ENCODE measurements at regions not wholly inside any gene's neighbourhood (a gene's known extent, or its start where the extent isn't known, plus 50 kb on each side); places are given as distances from the start of the nearest gene placed in this dataset.

DNA sequence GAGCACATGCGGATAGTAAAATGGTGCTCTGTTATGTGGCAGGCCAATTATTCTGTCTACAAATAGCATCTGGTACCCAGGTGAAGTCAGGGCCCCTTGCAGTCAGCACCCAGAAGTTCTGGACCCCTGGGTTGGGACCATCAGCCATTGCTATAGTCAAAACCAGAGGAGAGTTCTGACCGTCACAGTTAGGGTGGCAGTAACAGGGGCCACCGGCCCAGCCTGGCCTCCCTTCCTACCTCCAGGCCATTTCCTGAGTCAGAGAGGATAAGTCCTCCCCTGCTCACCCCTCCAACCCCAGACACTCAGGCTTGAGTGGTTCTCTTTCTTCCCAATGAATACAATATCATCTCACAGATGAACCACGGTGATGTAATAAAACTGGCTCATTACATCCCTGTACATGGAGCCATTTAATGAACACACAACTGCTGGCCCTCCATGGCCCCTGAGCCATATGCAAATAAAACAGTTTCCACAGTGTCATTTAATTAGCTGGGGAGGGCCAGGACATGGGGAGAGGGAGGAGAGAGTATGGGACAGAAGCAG lies 673.6 kb downstream of the MATN1 start:
- no peak for TF ChIP-seq CTCF (IDR thresholded peaks at IDR 0.05 in 4 of 5, conservative IDR thresholded peaks at IDR 0.05 in 1 of 5)
- TF ChIP-seq POLR2A (IDR thresholded peaks at IDR 0.05) = no peak

All from gastrocnemius medialis (tissue), 4 donors.